ENCODE measurements at regions not wholly inside any gene's neighbourhood (a gene's known extent, or its start where the extent isn't known, plus 50 kb on each side); places are given as distances from the start of the nearest gene placed in this dataset.
"Not testable (repeated sequence)": the region's sequence is repeated elsewhere in the genome, so short reads cannot be mapped to it uniquely, and the experiment has no call there.

DNA sequence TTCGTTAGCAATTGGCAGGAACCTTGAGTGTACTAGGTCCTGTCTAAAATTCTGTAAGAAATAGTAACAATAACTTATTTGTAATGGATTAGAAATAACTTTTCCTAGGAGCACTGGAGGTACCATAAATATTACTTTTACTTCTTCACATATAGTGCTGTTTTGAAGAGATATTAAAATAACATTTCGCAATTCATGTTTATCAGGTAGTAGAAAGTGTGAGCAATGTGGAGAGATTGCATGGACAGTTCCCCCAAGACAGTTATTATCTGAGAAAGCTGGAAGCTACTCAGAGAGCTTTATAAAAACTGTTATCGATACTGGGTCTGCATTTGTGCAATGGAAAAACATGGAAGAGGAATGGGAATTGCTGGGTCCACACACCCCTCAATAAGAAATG is 128.5 kb upstream of the KIF26B start:
- DNase-seq (ENCODE audit: low spot score), result no peak

DNA sequence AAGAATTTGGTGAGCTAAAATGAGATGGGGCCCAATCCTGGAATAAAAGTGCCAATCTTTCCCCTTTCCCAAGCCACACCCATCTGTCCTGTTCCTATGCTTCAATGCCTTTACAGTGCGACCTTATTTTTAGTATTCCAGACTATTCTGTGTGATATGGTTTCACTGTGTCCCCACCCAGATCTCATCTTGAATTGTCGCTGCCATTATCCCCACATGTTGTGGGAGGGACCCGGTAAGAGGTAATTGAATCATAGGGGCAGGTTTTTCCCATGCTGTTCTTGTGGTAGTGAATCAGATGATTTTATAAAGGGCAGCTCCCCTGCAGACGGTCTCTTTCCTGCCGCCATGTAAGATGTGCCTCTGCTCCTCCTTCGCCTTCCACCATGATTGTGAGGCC is 129.3 kb upstream of the KIF26B start:
- no peak for DNase-seq (ENCODE audit: low spot score)

DNA sequence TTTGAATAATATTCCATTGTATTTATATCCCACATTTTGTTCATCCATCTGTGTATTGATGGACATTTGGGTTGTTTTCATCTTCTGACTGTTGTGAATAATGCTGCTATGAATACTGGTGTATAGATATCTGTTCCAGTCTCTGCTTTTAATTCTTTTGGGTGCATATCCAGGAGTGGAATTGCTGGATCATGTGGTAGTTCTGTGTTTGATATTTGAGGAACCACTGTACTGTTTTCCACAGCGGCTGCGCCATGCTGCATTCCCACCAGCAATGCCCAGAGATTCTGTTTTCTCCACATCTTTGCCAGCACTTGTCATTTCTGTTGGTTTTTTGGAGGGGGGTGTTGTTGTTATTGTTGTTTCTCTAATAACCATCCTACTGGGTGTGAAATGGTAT is 131.6 kb upstream of the KIF26B start:
- DNase-seq (ENCODE audit: low spot score), result no peak

DNA sequence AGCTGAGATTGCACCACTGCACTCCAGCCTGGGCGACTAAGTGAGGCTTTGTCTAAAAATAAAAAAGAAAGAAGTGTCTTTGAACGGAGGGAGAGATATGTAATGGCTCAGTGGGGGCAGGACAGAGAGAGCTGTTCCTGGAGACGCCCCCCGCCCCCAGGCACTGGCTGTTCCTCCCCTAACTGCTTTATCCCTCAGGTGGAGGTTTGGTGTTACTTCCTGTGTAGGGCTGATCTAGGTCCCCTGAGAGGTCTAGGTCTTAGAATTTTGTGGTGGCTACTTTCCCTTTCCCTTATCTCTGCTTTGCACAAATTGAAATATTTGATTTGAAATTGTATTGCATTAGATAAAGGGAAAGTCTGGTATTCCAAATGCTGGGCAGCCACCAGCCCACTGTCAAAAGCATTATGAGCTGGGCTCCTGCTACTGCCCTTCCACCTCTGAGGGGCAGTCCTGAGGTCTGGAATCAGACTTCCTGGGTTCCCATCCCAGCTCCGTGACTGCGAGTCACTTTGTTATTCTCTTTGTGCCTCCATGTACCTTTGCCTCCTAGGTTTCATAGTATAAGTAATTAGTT is 134.8 kb upstream of the KIF26B start:
- DNase-seq (ENCODE audit: low spot score), result no peak

DNA sequence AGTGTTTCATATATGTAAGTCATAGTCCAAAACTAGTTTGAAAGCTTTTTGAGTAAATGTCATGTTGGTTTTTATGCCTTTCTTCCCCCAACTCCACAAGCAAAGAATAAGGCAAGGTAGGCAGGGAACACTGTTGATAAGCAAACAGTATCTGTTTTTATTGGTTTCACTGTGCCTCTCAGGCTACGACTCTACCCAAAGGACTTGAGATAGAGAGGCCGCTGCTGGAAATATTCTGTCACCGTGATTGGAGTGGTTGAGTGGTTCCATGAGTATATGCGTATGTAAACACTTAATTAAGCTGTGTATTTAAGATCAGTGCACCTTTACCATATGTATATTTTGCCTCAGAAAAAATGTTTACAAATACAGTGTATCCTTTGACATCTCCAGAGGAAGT is 138.1 kb upstream of the KIF26B start:
- no peak for DNase-seq (ENCODE audit: low spot score)

DNA sequence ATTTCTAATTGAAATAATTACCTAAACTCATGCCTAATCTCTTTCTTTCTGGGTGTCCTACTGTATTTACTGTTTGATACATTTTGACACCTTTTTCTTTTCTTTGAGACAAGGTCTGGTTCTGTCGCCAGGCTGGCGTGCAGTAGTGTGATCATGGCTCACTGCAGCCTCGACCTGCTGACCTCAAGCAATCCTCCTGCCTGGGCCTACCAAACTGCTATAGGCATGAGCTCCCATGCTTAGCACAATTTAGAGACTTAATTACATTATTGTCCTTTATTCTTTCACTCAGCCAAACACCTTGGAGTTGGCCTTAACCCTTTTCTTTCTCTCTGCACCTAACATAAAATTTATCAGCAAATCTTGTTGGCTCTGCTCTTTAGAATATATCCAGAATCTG is 139.8 kb upstream of the KIF26B start:
- no peak for DNase-seq (ENCODE audit: low spot score)

DNA sequence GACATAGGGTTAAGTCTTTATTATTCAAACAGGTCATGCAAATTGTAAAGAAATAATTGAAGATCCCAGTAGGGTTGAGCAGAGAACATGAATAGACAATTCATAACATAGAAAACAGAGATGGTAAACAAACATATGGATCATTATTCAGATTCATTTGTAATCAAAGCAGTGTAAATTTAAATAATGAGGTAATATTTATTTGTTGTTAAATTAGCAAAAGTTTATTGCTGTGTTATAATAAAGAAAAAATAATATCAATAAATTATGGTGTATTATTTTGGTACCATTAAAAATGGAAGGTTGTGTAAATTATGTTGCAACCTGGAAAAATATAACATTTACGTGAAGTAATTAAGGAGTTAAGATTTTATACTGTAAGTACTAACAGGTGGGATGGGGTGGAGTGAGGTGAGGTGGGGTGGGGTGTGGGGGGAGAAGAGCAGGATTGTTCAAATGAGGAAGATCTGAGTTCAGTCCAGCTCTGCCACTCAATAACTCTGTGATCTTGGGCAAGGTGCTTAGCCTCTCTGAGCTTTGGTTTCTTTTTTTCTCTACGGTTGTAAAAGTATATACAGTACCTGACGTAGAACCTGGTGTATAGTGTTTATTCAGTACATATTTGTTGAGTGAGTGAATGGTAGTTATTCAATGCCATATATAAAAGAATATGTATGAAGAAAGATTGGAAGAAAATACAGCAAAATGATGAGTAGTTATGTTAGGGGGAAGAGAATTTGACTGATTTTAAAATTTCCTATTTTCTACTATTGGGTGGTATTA is 140.3 kb upstream of the KIF26B start:
- no peak for DNase-seq (ENCODE audit: low spot score)

DNA sequence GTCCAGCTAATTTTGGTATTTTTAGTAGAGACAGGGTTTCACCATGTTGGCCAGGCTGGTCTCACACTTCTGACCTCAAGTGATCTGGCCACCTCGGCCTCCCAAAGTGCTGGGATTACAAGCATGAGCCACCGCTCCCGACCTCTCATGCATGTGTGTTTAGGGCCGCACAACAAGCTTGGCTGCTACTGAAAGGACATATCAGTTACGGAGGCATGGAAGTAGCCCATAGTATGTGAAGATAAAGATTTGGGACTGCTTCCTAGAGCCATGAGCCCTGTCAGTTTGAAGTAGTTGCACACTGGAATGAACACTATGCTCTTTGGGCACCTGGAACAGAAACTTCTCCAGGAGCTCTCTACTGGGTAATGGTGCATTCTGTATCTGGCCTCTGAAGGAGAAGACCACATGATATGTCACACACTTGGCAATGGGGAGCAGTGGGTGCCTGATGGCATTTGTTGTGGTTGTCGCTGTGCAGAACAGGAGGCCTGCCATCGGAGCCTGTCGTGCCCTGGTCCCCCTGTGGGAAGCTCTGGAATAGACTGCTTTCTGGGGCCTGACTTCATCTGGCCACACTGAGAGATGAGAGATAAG is 144.7 kb upstream of the KIF26B start:
- DNase-seq (ENCODE audit: low spot score), result no peak

DNA sequence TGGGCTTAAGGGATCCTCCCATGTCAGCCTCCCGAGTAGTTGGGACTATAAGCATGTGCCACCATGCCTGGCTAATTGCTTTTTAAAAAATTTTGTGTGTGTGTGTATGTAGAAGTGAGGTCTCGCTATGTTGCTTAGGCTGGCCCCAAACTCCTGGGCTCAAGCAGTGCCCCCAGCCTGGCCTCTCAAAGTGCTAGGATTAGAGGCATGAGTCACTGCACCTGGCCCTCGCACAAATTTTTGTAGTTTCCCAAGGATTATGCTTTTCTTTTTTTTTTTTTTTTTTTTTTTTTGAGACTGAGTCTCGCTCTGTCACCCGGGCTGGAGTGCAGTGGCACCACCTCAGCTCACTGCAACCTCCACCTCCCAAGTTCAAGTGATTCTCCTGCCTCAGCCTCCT is 144.4 kb upstream of the HNRNPU start:
- DNase-seq (ENCODE audit: low spot score), result no peak

DNA sequence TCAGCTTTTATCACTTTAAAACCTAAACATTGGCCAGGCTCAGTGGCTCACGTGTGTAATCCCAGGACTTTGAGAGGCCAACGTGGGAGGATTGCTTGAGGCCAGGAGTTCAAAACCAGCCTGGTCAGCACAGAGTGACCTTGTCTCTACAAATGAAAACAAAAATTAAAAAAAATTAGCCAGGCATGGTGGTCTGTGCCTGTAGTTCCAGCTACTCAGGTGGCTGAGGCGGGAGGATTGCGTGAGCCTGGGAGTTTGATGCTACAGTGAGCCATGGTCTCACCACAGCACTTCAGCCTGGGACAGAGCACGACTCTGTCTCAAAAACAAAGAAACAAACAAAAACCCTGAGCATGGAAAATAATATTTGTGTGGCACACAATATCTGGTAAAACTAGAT is 143.5 kb upstream of the HNRNPU start:
- no peak for DNase-seq (ENCODE audit: low spot score)

DNA sequence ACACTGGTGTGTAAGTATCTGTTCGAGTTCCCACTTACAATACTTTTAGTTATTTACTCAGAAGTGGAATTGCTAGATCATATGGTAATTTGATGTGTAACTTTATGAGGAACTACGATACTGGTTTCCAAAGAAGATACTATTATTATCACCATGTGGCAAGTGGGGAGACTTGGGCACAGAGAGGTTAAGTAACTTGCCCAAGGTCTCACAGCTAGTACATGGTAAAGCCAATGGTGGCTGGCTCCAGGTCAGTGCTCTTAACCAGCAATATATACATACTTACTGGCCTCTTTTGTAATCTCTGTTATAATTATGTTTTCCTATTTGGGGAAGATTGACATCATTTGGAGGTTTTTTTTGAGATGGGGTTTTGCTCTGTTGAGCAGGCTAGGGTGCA is 138.9 kb upstream of the HNRNPU start:
- DNase-seq (ENCODE audit: low spot score), result no peak

DNA sequence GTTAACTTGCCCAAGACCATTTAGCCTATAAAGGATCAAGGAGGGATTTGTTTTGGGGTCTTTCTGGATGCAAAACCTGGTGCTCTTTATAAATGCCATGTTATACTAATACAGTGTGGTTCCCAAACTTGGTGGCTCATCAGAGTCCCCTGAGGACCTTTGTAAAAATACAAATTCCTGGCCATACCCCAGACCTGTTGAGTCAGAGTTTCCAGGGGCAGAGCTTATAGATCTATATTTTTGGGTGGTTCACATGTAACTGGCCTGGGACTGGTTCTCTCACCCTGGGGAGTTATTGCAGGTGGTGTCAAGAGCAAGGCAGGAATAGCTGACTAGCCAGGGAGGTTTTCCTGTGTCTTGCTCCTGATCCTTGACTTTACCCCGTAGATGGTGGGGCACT is 136.9 kb upstream of the HNRNPU start:
- DNase-seq (ENCODE audit: low spot score), result no peak

DNA sequence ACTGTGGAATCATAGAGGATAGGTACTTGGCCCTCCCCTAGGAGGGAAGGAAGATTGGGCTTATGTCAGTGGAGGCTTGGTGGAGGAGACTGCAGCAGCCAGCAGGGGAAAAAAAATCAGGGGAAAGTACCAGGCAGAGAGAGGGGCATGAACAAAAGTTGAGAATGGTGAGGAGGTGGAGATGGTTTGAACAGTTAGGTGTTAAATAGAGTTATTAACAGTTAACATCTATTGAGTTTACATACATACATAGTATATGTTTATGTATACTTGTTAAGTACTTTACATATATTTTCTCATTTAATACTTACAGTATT is 136.5 kb upstream of the HNRNPU start:
- DNase-seq (ENCODE audit: low spot score), result no peak

DNA sequence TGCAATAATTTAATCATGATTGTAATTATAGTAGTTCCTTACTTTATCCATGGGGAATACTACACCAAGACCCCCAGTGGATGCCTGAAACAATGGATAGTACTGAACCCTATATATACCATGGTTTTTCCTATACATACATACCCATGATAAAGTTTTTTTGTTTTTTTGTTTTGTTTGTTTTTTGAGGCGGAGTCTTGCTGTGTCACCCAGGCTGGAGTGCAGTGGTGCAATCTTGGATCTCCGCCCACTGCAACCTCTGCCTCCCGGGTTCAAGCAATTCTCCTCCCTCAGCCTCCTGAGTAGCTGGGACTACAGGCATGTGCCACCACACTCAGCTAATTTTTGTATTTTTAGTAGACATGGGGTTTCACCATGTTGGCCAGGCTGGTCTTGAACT is 135.3 kb upstream of the HNRNPU start:
- DNase-seq (ENCODE audit: low spot score), result not testable (repeated sequence)

DNA sequence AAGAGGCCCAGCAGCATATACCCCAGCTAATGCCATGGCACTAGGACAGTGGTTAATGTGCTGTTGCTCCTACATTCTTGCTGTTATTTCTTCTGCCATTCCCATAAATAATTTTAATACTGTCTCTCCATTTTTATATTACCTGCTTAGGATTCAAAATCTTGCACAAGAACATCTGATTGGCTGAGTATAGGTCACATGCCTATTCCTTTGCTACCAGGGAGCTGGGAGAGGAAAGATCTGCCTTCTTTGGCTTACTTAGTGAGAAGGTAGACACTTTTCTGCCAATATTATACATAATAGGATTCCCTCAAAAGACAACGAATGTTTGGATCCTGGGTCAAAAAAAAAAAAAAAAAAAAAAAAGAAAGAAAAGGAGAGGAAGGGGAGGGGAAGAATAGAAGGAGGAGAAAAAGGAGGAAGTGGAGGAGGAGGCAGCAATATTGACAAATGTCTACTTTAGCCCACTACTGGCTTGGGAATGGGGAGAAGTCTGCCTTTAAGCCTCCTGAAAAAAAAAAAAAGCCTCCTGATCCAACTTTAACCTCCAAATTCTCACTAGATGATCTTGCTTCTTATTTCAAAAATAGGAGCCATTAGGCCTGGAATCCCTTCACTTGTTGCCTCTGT is 134.5 kb upstream of the HNRNPU start:
- no peak for DNase-seq (ENCODE audit: low spot score)

DNA sequence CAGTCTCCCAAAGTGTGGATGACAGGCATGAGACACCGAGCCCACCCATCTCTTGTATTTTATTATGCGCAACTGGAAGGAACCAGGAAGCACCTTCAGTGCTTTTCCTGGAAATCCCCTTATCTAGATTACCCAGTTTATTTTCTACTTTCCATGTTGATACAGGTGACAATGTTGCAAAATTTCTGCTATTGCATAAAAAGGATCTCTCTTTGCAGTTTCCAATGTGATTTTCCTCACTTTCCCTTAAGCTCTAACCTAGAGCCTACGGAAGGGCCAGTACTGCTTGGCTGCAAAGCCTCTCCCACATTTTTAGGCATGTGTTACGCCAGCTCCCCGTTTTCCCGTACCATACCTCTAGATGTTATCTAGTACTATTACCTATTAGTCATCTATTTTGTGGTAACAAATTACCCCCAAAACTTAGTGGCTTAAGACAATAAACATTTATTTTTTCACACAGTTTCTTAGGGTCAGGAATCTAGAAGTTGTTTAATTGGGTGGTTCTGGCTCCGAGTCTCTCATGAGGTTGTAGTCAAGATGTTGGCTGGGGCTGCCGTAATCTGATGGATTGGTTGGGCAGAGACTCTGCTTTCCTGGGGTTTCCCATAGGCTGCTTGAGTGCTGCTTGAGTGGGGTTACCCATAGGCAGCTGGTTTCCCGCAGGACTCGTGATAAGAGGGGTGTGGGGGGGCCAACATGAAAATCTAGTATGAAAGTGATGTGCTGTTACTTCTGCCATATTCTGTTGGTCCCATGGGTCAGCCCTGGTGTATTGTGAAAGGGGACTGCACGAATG is 131.5 kb upstream of the HNRNPU start:
- DNase-seq (ENCODE audit: low spot score), result no peak

DNA sequence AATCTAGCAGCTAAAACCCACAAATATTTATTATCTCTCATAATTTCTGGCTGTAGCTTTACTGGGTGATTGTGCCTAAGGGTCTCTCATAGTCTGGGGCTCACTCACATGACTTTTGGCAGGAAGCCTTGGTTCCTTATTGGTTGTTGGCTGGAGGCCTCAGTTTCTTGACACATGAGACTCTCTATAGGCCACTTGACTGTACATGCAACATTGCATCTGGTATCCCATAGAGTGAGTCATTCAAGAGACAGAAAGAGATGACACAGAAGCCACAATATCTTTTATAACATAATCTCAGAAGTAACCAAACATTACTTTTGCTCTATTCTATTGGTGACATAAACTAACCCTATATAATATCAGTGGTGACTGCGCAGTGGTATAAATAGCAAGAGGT is 128.5 kb upstream of the HNRNPU start:
- no peak for DNase-seq (ENCODE audit: low spot score)

DNA sequence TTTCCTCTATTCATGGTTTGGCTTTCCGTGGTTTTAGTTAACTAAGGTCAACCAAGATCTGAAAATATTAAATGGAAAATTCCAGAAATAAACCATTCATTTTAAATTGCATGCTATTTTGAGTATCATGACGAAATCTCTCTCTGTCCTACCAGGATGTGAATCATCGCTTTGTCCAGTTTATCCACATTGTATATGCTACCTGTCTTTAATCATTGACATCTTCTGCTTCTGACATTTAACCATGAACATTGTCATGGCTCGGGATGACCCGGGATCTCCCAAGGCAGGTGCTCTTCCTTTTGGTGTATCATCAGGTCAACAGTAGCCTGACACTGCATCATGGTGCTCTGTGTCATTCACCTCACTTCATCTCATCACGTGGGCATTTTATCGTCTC is 125.5 kb upstream of the HNRNPU start:
- no peak for DNase-seq (ENCODE audit: low spot score)

DNA sequence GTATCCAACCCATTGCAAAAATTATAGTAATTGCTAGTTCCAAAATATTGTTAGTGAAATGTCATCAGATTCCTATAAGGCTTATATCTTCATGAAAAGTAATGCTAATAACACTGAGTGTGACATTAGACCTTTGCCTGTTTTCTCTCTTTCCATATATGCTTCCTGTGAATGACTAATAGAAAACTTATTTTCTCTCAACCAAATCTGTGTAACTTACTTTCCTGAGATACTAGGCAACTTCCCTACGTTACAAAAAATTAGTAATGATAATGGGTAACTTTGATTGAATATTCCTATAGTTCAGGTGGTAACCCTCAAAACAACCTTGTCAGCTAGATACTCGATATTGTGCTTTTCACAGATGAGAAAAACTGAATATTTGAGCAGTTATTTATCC is 124.2 kb upstream of the HNRNPU start:
- DNase-seq (ENCODE audit: low spot score), result no peak

DNA sequence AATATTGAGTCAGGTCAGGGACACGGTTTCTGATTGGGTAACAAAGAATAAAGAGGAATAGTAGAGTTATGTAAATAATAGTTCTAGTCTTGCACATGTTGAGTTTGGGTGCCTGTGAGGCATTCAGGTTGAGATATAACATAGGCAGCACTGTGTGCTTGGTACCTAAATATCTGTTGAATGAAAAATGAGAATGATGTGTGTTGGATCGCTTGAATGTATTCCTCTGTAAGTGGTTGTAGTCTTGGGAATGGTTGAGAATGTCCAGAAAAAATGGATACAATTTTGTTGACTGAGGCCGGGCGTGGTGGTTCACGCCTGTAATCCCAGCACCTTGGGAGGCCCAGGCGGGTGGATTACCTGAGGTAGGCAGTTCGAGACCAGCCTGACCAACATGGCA is 116.3 kb upstream of the HNRNPU start:
- DNase-seq (ENCODE audit: low spot score), result no peak

DNA sequence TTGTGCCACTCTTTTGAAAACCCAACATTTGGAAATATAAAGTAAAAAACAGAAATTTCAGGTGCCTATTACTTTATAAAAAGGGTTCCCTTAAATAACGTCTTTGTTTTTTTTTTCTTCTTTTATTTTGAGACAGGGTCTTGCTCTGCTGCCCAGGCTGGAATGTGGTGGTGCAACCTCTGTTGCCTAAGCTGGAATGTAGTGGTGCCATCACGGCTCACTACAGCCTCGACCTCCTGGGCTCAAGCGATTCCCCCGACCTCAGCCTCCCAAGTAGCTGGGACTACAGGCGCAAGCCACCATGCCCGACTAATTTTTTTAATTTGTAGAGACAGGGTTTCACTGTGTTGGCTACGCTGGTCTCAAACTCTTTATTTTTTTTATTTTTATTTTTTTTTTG is 110.2 kb upstream of the HNRNPU start:
- no peak for DNase-seq (ENCODE audit: low spot score)

DNA sequence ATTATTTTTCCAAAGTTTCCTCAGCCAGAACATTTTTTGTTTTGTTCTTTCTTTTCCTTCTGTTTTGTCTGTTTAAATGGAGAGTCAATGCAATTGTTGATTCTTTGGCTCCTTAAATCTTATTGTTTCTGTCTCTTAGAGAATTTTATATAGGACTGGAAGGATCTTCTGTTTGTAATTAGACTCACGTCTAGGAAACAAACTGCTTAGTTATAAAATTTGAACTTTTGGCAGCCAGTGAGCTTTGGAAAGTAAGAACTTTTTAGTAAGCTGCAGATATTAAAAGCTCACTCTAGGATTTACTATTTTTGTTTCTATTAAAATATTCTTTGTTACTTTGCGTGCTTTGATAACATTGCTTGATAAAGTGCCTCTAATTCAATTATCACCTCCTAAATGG is 109.8 kb upstream of the HNRNPU start:
- DNase-seq (ENCODE audit: low spot score), result no peak

Data from RKO (cell line).